NCI-H2171 treated with DMSO at 0.1 percent for 48 hours (cell line): ENCODE measurements at regions not wholly inside any gene's neighbourhood (a gene's known extent, or its start where the extent isn't known, plus 50 kb on each side); places are given as distances from the start of the nearest gene placed in this dataset.
"Not testable (repeated sequence)": the region's sequence is repeated elsewhere in the genome, so short reads cannot be mapped to it uniquely, and the experiment has no call there.

Source experiments
- DNase-seq: peaks from one replicate; lab custom pipeline; 2025; lab: John Stamatoyannopoulos, UW

GRCh38 chr2:216989340-216990129, 129.7 kb upstream of the TNP1 start:
- no peak for DNase-seq

- no peak for DNase-seq
Observed at GRCh38 chr2:216987252-216987821, 127.5 kb upstream of the TNP1 start.

- DNase-seq = peak; percentile 52
Observed at GRCh38 chr2:216985658-216986141, 125.8 kb upstream of the TNP1 start.

GRCh38 chr2:216984937-216985336, 125.1 kb upstream of the TNP1 start:
- no peak for DNase-seq

GRCh38 chr2:216981951-216982350, 122.1 kb upstream of the TNP1 start:
- not testable (repeated sequence) for DNase-seq

GRCh38 chr2:216980510-216980909, 120.6 kb upstream of the TNP1 start:
- not testable (repeated sequence) for DNase-seq

- no peak for DNase-seq
Observed at GRCh38 chr2:216974321-216975302, 114.7 kb upstream of the TNP1 start.

- DNase-seq = no peak
Observed at GRCh38 chr2:216971593-216971992, 111.7 kb upstream of the TNP1 start.

GRCh38 chr2:216970359-216970915, 110.6 kb upstream of the TNP1 start:
- no peak for DNase-seq

GRCh38 chr2:216967889-216968288, 108.0 kb upstream of the TNP1 start:
- DNase-seq = no peak

- peak; percentile 76 for DNase-seq
Observed at GRCh38 chr2:216960671-216961268, 100.9 kb upstream of the TNP1 start.

- no peak for DNase-seq
Observed at GRCh38 chr2:216959433-216959832, 99.6 kb upstream of the TNP1 start.

GRCh38 chr2:216956820-216957493, 97.1 kb upstream of the TNP1 start:
- DNase-seq = no peak

- DNase-seq = no peak
Observed at GRCh38 chr2:216951171-216951570, 91.3 kb upstream of the TNP1 start.

- no peak for DNase-seq
Observed at GRCh38 chr2:216950547-216950946, 90.7 kb upstream of the TNP1 start.

- peak; percentile 18 for DNase-seq
Observed at GRCh38 chr2:216949700-216950413, 90.0 kb upstream of the TNP1 start.

- no peak for DNase-seq
Observed at GRCh38 chr2:216947055-216947454, 87.2 kb upstream of the TNP1 start.

- DNase-seq = no peak
Observed at GRCh38 chr2:216944733-216945132, 84.9 kb upstream of the TNP1 start.

- no peak for DNase-seq
Observed at GRCh38 chr2:216943109-216943508, 83.2 kb upstream of the TNP1 start.

GRCh38 chr2:216942465-216942864, 82.6 kb upstream of the TNP1 start:
- no peak for DNase-seq
